ENCODE measurements at regions not wholly inside any gene's neighbourhood (a gene's known extent, or its start where the extent isn't known, plus 50 kb on each side); places are given as distances from the start of the nearest gene placed in this dataset.
A peak's percentile ranks its signal among the peaks of the same experiment; 100 is the strongest.

GRCh38 chr3:71975573-71975972 is 190.6 kb upstream of the PROK2 start:
- DNase-seq, result no peak

GRCh38 chr3:71974786-71975185 is 189.8 kb upstream of the PROK2 start:
- DNase-seq, result no peak

GRCh38 chr3:71973274-71974030 is 188.5 kb upstream of the PROK2 start:
- peak; percentile 74 to 81 (median 77) for DNase-seq

GRCh38 chr3:71972031-71972430 is 187.1 kb upstream of the PROK2 start:
- no peak for DNase-seq

- DNase-seq, result no peak
Observed at GRCh38 chr3:71968544-71968943, 183.6 kb upstream of the PROK2 start.

- no peak for DNase-seq
Observed at GRCh38 chr3:71966185-71966584, 181.2 kb upstream of the PROK2 start.

GRCh38 chr3:71964170-71964569 is 179.2 kb upstream of the PROK2 start:
- no peak for DNase-seq

- no peak for DNase-seq
Observed at GRCh38 chr3:71962561-71963240, 177.8 kb upstream of the PROK2 start.

GRCh38 chr3:71961891-71962290 is 176.9 kb upstream of the PROK2 start:
- DNase-seq, result no peak

GRCh38 chr3:71961378-71961777 is 176.4 kb upstream of the PROK2 start:
- no peak for DNase-seq

GRCh38 chr3:71958533-71958932 is 173.6 kb upstream of the PROK2 start:
- no peak for DNase-seq

GRCh38 chr3:71956716-71957115 is 171.8 kb upstream of the PROK2 start:
- peak in 2 of 3 donors; percentile 19 to 46 for DNase-seq

GRCh38 chr3:71956069-71956340 is 171.1 kb upstream of the PROK2 start:
- DNase-seq, result no peak

- peak; percentile 83 to 88 (median 85) for DNase-seq
Observed at GRCh38 chr3:71955240-71956068, 170.5 kb upstream of the PROK2 start.

GRCh38 chr3:71951842-71952241 is 166.9 kb upstream of the PROK2 start:
- no peak for DNase-seq

- peak; percentile 30 to 38 (median 36) for DNase-seq
Observed at GRCh38 chr3:71951361-71951760, 166.4 kb upstream of the PROK2 start.

- DNase-seq, result no peak
Observed at GRCh38 chr3:71949442-71949841, 164.5 kb upstream of the PROK2 start.

- DNase-seq, result no peak
Observed at GRCh38 chr3:71944482-71945065, 159.6 kb upstream of the PROK2 start.

GRCh38 chr3:71942432-71943187 is 157.7 kb upstream of the PROK2 start:
- no peak for DNase-seq

GRCh38 chr3:71940486-71940885 is 155.5 kb upstream of the PROK2 start:
- no peak for DNase-seq

- DNase-seq, result peak; percentile 39 to 53 (median 48)
Observed at GRCh38 chr3:71938081-71938480, 153.1 kb upstream of the PROK2 start.

- DNase-seq, result no peak
Observed at GRCh38 chr3:71936681-71937080, 151.7 kb upstream of the PROK2 start.

Data from suppressor macrophage treated with lipopolysaccharide for 1 hour (primary cell).